ENCODE measurements at regions not wholly inside any gene's neighbourhood (a gene's known extent, or its start where the extent isn't known, plus 50 kb on each side); places are given as distances from the start of the nearest gene placed in this dataset.
"Not testable (repeated sequence)": the region's sequence is repeated elsewhere in the genome, so short reads cannot be mapped to it uniquely, and the experiment has no call there.

DNA sequence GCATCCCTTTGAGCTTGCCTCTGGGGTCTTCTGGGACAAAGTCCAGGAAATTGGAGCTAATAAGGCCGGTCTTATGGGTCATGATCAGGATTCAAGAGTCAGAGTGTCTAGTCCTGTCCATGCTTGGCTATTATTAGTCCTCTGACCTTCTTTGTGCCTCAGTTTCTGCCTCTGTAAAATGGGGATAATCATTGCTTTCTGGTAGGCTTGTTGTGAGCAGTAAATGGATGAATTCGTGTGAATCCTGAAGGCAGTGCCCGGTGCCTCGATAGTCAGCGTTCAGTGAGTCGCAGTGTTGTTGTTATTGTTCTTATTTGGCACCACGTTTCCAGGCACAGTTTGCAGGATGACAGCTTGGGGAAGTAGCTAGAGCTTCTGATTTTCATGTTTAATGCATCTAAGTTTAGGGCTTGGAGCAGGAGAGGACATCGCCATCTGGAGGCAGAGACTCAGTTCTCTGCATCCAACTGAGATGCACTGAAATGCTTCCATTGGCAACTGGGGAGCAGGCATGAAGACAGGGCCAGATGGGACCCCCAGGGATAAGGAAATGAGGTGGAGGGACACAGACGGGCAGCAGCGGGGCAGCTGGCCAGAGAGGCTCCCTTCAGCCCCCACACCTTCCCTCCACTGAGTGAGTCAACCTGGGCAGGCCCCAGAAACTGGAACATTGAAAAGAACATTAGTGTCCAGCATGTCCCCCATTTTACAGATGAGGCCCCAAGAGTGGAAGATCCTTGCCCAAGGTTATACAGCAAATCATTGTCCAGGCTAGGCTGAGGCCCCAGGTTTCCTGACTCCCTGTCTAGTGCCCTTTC is 160.3 kb downstream of the PTPRU start:
- peak; percentile 9 for DNase-seq

DNA sequence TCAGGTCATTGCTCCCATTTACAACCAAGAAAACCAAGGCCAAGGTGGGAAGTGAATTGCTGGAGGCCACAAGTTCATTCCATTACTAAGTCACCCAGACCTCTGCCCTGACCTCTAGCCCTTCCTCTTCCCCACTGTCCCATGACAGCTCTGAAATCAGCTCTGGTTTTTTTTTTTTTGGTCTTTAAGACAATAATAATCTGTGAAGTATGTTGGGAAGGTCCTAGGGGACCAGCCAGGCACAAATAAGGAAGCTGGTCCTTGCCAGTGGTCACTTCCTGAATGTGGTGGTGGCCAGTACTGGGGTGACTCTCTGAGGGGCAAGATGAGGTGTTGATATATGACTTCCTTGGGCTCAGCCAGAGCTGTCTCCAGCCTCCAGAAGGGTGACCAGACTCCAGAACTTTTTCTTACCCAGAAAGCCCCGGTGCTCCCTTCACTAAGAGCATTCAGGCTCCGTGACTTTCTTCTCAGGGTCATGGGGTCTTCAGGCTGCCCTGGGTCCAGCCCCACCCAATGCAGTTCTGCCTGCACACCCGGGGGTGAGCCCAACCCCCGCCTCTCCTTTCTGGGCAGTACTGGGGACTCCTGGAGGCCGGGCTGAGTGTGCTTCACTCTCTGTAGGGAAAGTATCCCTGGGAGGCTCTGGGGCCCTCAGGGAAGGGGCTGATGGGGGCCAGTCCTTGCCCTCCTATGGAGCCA is 159.6 kb downstream of the PTPRU start:
- no peak for DNase-seq

DNA sequence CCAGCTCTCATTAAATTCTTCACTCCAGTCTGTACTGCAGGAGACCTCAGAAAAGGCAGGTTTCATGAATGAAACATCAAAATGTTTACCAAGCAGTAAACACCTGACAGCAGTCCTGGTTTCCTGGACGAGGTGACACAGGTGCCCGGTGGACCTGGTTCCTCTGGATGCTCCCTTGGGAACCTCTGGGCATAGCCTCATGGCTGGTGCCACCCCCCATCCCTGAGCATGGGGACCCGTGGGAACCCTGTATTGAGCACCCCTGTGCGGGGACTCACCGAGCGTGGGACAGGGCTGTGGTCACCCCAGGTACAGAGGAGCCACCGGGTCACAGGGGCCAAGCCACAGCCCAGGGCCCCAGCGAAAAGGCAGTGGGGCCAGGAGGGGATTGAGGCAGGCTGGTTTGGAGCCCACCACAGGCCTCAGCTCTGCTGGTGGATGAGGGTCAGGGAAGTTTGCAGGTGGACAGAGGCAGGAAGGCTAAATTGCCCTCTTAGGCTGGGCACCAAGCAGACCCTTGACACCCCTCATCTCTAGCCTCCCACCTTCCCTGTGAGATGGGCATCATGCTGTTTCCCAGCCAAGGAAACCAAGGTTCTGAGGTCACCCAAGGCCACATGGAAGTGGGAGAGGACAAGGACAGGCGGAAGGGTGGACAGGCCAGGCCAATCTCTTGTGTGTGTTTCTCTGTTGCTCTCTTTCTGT is 158.4 kb downstream of the PTPRU start:
- DNase-seq: no peak

- DNase-seq: no peak
Measured at GRCh38 chr1:29393451-29393826, 157.1 kb downstream of the PTPRU start.

DNA sequence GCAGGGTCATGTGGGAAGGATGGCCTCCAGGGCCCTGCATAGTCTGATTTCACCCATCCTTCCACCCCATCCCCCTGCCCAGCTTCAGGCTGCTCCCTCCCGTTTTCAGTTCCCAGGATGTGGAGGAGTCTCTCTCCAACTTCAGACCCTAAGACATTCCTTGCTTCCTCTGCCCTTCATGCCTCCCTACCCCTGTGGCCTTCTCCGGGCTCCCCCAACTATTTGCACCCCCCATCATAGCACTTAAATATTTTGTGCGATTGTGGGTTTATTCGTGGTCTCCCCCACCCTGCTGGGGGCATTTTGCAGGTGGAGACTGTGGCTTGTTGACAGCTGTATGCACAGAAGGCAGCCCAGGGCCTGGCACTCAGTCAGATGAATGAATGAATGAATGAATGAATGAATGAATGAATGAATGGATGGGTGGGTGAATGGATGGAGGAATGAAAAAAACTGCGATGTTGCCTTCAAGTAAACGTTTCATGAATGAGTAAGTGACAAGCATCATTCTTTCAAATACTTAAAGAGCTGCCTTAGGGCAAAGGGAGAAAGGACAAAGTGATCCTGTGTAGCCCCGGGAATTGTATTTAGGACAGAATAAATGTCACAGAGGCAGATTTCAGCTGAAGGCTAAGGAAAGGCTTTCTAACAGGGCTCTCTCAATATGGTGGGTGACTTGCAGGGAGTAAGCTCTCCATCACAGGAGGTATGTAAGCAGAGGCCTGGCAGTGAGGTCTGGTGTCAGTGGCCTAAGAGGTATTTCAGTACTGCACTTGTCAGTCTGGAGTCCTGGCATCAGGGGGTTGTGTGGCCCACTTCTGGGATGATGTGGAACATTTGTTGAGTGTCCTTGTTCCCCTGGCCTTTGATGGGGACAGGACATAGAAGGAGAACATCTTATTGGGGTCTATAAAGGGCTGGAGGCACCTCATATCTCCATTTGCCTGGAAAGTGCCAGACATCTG is 156.4 kb downstream of the PTPRU start:
- no peak for DNase-seq

DNA sequence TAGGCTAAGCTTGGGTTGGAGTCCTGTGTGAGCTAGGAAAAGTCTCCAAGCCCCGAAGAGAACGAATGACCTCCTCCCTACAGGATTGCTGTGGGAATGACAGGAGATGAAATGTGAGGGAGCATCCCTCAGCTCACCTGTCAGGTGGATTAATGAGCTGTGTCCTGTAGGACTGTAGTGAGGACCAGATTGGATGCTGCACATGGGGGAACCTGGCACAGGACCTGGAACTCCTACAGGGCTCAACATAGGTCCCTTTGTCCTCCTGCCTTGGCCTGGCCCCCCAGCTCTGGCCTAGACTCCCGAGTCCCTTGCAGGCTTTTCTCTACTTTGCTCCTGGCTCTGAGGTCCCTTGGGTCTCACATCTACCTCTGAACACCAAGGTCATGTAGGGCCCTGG is 155.7 kb downstream of the PTPRU start:
- no peak for DNase-seq

- DNase-seq: no peak
Measured at GRCh38 chr1:29391362-29391880, 155.1 kb downstream of the PTPRU start.

GRCh38 chr1:29390491-29391361 is 154.4 kb downstream of the PTPRU start:
- no peak for DNase-seq

- no peak for DNase-seq
Measured at GRCh38 chr1:29390075-29390474, 153.8 kb downstream of the PTPRU start.

- no peak for DNase-seq
Measured at GRCh38 chr1:29389533-29390041, 153.3 kb downstream of the PTPRU start.

- no peak for DNase-seq
Measured at GRCh38 chr1:29388884-29389283, 152.6 kb downstream of the PTPRU start.

- no peak for DNase-seq
Measured at GRCh38 chr1:29388170-29388569, 151.8 kb downstream of the PTPRU start.

DNA sequence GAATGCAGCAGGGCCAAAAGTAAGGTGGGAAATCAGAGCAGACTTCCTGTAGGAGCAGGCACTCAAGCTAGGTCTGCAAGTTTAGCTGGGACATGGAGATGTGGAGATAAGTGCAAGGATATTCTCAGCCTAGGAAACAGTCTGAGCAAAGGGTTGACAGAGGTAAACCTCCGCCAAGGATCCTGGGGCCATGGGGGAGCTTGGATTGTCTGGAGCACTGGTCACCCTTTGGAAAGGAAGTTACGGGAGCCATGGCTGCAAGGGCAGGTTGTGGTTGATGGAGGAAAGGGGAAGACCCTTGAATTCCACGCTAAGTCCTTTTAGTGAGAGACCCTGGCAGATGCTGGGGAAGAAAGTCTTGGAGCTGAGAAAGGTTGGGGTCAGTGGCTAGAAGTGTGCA is 150.9 kb downstream of the PTPRU start:
- no peak for DNase-seq

DNA sequence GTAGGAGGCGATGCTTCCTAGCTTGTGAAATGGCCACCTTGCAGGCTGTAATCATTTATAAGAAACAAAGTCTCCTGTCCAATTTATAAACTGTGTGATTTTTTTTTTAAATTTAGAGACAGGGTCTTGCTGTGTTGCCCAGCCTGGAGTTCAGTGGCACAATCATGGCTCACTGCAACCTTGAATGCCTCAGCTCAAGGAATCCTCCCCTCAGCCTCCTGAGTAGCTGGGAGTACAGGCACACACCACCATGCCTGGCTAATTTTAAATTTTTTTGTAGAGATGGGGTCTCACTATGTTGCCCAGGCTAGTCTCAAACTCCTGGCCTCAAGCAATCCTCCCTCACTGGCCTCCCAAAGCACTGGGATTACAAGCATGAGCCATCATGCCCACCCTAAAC is 150.1 kb downstream of the PTPRU start:
- not testable (repeated sequence) for DNase-seq

GRCh38 chr1:29385966-29386365 is 149.6 kb downstream of the PTPRU start:
- no peak for DNase-seq

GRCh38 chr1:29384496-29385015 is 148.2 kb downstream of the PTPRU start:
- no peak for DNase-seq

- DNase-seq: peak; percentile 42
Measured at GRCh38 chr1:29383746-29384371, 147.5 kb downstream of the PTPRU start.

DNA sequence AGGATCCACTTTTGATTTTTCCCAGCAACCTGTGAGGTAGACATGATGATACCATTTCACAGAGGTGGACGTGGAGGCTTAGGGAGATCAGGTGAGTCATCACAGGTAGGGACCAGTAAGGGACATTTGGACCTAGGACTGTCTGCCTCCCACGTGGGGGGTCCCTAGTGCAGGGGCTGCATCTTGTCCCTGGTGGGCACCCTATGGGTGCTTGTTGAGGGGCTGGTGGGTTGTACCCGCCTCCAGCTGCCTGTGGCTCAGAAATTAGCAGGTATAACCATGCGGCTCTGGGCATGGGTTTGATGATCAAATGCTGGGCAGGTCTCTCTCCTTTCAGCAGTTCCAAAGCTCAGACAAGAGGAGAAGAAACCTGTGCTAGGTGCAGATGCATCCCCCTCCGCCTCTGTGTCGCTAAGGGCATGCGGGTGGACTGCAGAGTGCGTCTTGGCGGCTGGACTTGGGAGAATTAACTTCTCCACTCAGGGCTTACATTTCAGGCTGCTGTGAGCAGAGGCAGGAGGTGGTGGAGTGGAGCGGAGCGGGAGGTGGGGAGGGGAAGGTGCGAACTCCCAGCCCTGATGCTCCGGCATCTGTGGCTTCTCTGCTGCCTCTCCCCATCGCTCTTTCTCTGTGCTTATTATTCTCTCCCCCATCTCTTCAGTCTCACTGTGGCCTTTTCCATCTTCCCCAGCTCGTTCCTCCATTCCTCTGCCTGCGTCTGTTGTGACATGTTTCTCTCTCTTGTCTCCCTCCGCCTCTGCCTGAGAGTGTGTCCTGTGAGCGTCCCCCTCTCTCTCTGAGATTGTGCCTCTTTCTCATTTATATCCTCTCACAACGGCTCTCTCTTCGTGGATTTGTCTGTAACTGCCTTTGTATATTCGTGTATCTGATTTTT is 146.8 kb downstream of the PTPRU start:
- DNase-seq: no peak

- no peak for DNase-seq
Measured at GRCh38 chr1:29381426-29381825, 145.1 kb downstream of the PTPRU start.

Measured in fibroblast of skin of right quadriceps (primary cell).